ENCODE measurements at regions not wholly inside any gene's neighbourhood (a gene's known extent, or its start where the extent isn't known, plus 50 kb on each side); places are given as distances from the start of the nearest gene placed in this dataset.

DNA sequence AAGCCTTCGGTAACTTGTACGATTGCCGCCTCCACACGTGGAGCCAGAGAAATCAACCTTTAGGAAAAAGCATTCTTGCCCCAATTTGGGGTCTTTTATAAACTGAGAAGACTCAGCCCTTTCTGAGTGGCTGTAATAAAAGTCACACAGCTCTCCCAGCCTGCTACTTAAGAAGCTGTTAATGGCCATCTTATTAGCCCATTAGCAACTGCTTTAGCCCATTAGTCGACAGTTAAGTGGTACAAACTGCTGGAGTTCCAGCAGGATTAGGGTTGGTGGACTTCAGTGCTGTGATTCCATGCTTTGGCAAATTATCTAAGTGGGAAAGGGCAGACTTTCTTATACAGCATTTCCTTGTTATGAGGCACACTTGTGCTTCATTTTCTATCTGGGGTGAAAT is 461.3 kb downstream of the RPS6KC1 start:
- ATAC-seq (ENCODE audit: low read depth) (no peak), DNase-seq (no peak)
- Histone ChIP-seq H3K4me1 (ENCODE audit: control insufficient read depth, insufficient read depth, low read length) (no peaks in the 10 kb centered on the region), H4K5ac (ENCODE audit: low read depth, low read length) (no peak overlapping the region), H2AK9ac (replicated peaks; ENCODE audit: low read depth, low read length, poor library complexity) (no peak overlapping the region), H3K23ac (ENCODE audit: low read depth, low read length) (no peak overlapping the region), H3K56ac (ENCODE audit: extremely low read depth, insufficient read depth, low read length) (no peak overlapping the region), H2BK20ac (ENCODE audit: low read depth, low read length) (no peak overlapping the region), H3K4ac (ENCODE audit: low read depth, low read length) (no peak overlapping the region), H3K14ac (replicated peaks; ENCODE audit: low read depth, low read length) (no peak overlapping the region), H2BK15ac (ENCODE audit: low read depth, low read length) (no peak overlapping the region), H3K9ac (ENCODE audit: low read depth, low read length) (no peak overlapping the region), H3K27me3 (ENCODE audit: control insufficient read depth, insufficient read depth, low read length) (no peaks in the 10 kb centered on the region), H2AFZ (replicated peaks; ENCODE audit: low read length, poor library complexity) (no peak overlapping the region), H3K36me3 (ENCODE audit: control insufficient read depth, insufficient read depth, low read length) (no peaks in the 10 kb centered on the region), H2AK5ac (ENCODE audit: low read depth, low read length) (no peak overlapping the region), H3K4me3 (ENCODE audit: insufficient read depth, low read depth, low read length) (no peak overlapping the region), H4K20me1 (ENCODE audit: insufficient read depth, low read length) (no peaks in the 10 kb centered on the region), H3K79me1 (ENCODE audit: low read depth in 1 of 2, low read length in 2 of 2) (no peaks in the 10 kb centered on the region), H3K9me3 (ENCODE audit: control insufficient read depth, insufficient read depth, low read length) (no peaks in the 10 kb centered on the region), H4K8ac (ENCODE audit: low read depth in 2 of 2, low read length in 2 of 2) (no peak overlapping the region), H3K27ac (ENCODE audit: insufficient read depth, low read length) (no peak overlapping the region), H4K91ac (ENCODE audit: insufficient read depth, low read depth, low read length) (no peak overlapping the region), H2BK5ac (ENCODE audit: low read depth, low read length, poor library complexity, severe bottlenecking) (no peak overlapping the region), H2BK120ac (ENCODE audit: low read depth, low read length) (no peak overlapping the region), H3K18ac (ENCODE audit: low read depth, low read length) (no peak overlapping the region), H3K9me1 (ENCODE audit: insufficient read depth, low read length) (no peaks in the 10 kb centered on the region), H3K4me2 (ENCODE audit: low read depth, low read length) (no peak overlapping the region)
- WGBS, 2 experiments (ENCODE audit: extremely low coverage in 2 of 2, insufficient read length in 1 of 2): no CpG with 5 or more reads among the region's 5 CpGs
- POLR2A ChIA-PET (ENCODE audit: unreplicated experiment): no interaction called here
- TF ChIP-seq CEBPB (IDR thresholded peaks at IDR 0.05; ENCODE audit: low read depth, low read length): no peak
- no peak for TF ChIP-seq NFE2L2 (IDR thresholded peaks at IDR 0.05; ENCODE audit: low read depth, low read length)
- no peak for TF ChIP-seq RFX5 (IDR thresholded peaks at IDR 0.05; ENCODE audit: low read depth, low read length)
- no peak for TF ChIP-seq FOS (IDR thresholded peaks at IDR 0.05; ENCODE audit: low read depth, low read length)
- no peak for TF ChIP-seq USF2 (IDR thresholded peaks at IDR 0.05; ENCODE audit: low read depth, low read length)
- no peak for TF ChIP-seq RCOR1 (IDR thresholded peaks at IDR 0.05; ENCODE audit: insufficient replicate concordance, low read length)
- no peak for TF ChIP-seq MXI1 (IDR thresholded peaks at IDR 0.05; ENCODE audit: borderline replicate concordance, low read depth, low read length)
- TF ChIP-seq SMC3 (IDR thresholded peaks at IDR 0.05; ENCODE audit: low read depth, low read length): no peak
- TF ChIP-seq ELK1 (IDR thresholded peaks at IDR 0.05; ENCODE audit: borderline replicate concordance, low read depth, low read length): no peak
- TF ChIP-seq MAFK (IDR thresholded peaks at IDR 0.05; ENCODE audit: low read depth, low read length): no peak
- TF ChIP-seq POLR2A (IDR thresholded peaks at IDR 0.05; ENCODE audit: low read depth, low read length): no peak
- no peak for TF ChIP-seq MAZ (IDR thresholded peaks at IDR 0.05; ENCODE audit: borderline replicate concordance, low read depth, low read length)
- TF ChIP-seq CHD1 (IDR thresholded peaks at IDR 0.05; ENCODE audit: low read depth, low read length): no peak
- TF ChIP-seq BHLHE40 (IDR thresholded peaks at IDR 0.05; ENCODE audit: low read depth, low read length): no peak
- no peak for TF ChIP-seq RAD21 (IDR thresholded peaks at IDR 0.05; ENCODE audit: low read length)
- TF ChIP-seq, protein P1, sequence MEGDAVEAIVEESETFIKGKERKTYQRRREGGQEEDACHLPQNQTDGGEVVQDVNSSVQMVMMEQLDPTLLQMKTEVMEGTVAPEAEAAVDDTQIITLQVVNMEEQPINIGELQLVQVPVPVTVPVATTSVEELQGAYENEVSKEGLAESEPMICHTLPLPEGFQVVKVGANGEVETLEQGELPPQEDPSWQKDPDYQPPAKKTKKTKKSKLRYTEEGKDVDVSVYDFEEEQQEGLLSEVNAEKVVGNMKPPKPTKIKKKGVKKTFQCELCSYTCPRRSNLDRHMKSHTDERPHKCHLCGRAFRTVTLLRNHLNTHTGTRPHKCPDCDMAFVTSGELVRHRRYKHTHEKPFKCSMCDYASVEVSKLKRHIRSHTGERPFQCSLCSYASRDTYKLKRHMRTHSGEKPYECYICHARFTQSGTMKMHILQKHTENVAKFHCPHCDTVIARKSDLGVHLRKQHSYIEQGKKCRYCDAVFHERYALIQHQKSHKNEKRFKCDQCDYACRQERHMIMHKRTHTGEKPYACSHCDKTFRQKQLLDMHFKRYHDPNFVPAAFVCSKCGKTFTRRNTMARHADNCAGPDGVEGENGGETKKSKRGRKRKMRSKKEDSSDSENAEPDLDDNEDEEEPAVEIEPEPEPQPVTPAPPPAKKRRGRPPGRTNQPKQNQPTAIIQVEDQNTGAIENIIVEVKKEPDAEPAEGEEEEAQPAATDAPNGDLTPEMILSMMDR (conservative IDR thresholded peaks at IDR 0.05; ENCODE audit: low read depth, low read length): no peak
- dilution Hi-C loops (cut with HindIII; ENCODE audit: low sequenced_read_pairs, unreplicated experiment): no loop called here
- in situ Hi-C loops (cut with MboI; ENCODE audit: low sequenced_read_pairs): no loop called here
- CTCF ChIA-PET: no interaction called here
- intact Hi-C loops (cut with micrococcal nuclease): no loop called here
- no TSS peak for BruUV-seq (replicated peaks)

Measured in IMR-90 (cell line).